A549 (cell line): ENCODE measurements at regions not wholly inside any gene's neighbourhood (a gene's known extent, or its start where the extent isn't known, plus 50 kb on each side); places are given as distances from the start of the nearest gene placed in this dataset.

Experiments used
- ATAC-seq, 2 experiments: fragments of 200-7000 bp in 1 of 2; fragments of >200 bp in 1 of 2; cut with Nextera tagmentation in 1 of 2; cut with Tn5 transposase in 1 of 2; 3 replicates each; pipeline versions ENCODE4 v1.8.0 to v1.9.1; 2018 to 2020; ENCODE audit warnings: mild to moderate bottlenecking in 1 of 2, moderate library complexity in 1 of 2
- CTCF ChIA-PET: fragments of 300-600 bp; sonication (Branson Sonifier 250); formaldehyde crosslinking; extraction: SDS; loops from one replicate; lab custom pipeline; 2021; ENCODE audit warnings: antibody characterized with exemption, inconsistent platforms; lab: Yijun Ruan, JAX
- POLR2A ChIA-PET: fragments of 350-600 bp; formaldehyde crosslinking; extraction: SDS; loops from one replicate; lab custom pipeline; 2021; ENCODE audit warnings: antibody characterized with exemption, inconsistent platforms; lab: Yijun Ruan, JAX
- DNase-seq, 2 experiments: peaks; one replicate each; pipeline versions ENCODE4 v3.0.0 to v3.0.0-alpha.2; 2011 to 2016; ENCODE audit warnings: low read depth in 1 of 2, low spot score in 1 of 2
- FAIRE-seq: peaks from 2 replicates; lab custom pipeline; 2011; peaks lifted over from hg19 to GRCh38; lab: Jason Lieb, UNC
- H3K27ac ChIP-seq, 2 experiments: fragments of >200 bp; sonication (Bioruptor Twin); formaldehyde crosslinking; 3 replicates each; pipeline ENCODE4 v1.5.1; 2016 to 2017
- H3K4me1 ChIP-seq: fragments of >200 bp; sonication (Bioruptor Twin); formaldehyde crosslinking; 3 replicates; pipeline ENCODE4 v1.6.1; 2016
- H3K4me2 ChIP-seq: fragments of >200 bp; sonication (Bioruptor Twin); formaldehyde crosslinking; 3 replicates; pipeline ENCODE4 v1.6.1; 2016
- H3K4me3 ChIP-seq: fragments of >200 bp; sonication (Bioruptor Twin); formaldehyde crosslinking; 3 replicates; pipeline ENCODE4 v1.5.1; 2016
- H3K9me3 ChIP-seq: fragments of >200 bp; sonication (Bioruptor Twin); formaldehyde crosslinking; 3 replicates; pipeline ENCODE4 v1.6.1; 2016
- CHD2 ChIP-seq: fragments of 150-350 bp; IDR thresholded peaks from 2 replicates; pipeline ENCODE4 v1.6.1; 2014; ENCODE audit warnings: low read length; ENCODE audit not compliant: partially characterized antibody
- CHD4 ChIP-seq: fragments of 200-600 bp; sonication (generic); IDR thresholded peaks from 2 replicates; pipeline ENCODE4 v1.6.1; 2016; ENCODE audit warnings: antibody characterized with exemption, mild to moderate bottlenecking, borderline replicate concordance
- FOSB ChIP-seq: fragments of 250-450 bp; sonication (Bioruptor Pico); IDR thresholded peaks from 2 replicates; pipeline ENCODE4 v1.5.0; 2020; ENCODE audit warnings: mild to moderate bottlenecking, moderate library complexity
- FOSL2 ChIP-seq, 2 experiments: fragments of 450-650 bp in 1 of 2; fragments of >200 bp in 1 of 2; sonication (Bioruptor Twin) in 1 of 2; formaldehyde crosslinking; IDR thresholded peaks; 2 replicates each; pipeline versions ENCODE4 v1.5.0 to v1.6.1; 2016 to 2020; ENCODE audit warnings: mild to moderate bottlenecking in 1 of 2, moderate library complexity in 1 of 2
- GATA3 ChIP-seq: IDR thresholded peaks from 2 replicates; pipeline ENCODE4 v1.6.1; 2012; ENCODE audit warnings: borderline replicate concordance
- HDAC2 ChIP-seq: fragments of 200-600 bp; sonication (generic); IDR thresholded peaks from 2 replicates; pipeline ENCODE4 v1.6.1; 2016
- HOXA7 ChIP-seq: fragments of 250-450 bp; sonication (Bioruptor Pico); IDR thresholded peaks from 2 replicates; pipeline ENCODE4 v1.5.0; 2020; ENCODE audit warnings: mild to moderate bottlenecking, moderate library complexity
- HOXB13 ChIP-seq: fragments of 250-450 bp; sonication (Bioruptor Pico); IDR thresholded peaks from 2 replicates; pipeline ENCODE4 v1.5.0; 2020; ENCODE audit warnings: low read depth, mild to moderate bottlenecking, moderate library complexity
- HOXB5 ChIP-seq: fragments of 250-450 bp; sonication (Bioruptor Pico); IDR thresholded peaks from 2 replicates; pipeline ENCODE4 v1.5.0; 2020; ENCODE audit warnings: mild to moderate bottlenecking, moderate library complexity
- JUN ChIP-seq, 2 experiments: fragments of >200 bp; sonication (Bioruptor Twin); formaldehyde crosslinking; IDR thresholded peaks; 2 replicates in 1 of 2; 3 replicates in 1 of 2; pipeline ENCODE4 v1.6.1; 2016 to 2017
- KDM5A ChIP-seq: fragments of 200-600 bp; sonication (generic); IDR thresholded peaks from 2 replicates; pipeline ENCODE4 v1.6.1; 2016; ENCODE audit warnings: antibody characterized with exemption, mild to moderate bottlenecking
- MAFK ChIP-seq: fragments of 450-650 bp; IDR thresholded peaks from 2 replicates; pipeline ENCODE4 v1.6.1; 2014; ENCODE audit not compliant: partially characterized antibody
- MYC ChIP-seq: IDR thresholded peaks from 2 replicates; pipeline ENCODE4 v1.6.1; 2012; ENCODE audit warnings: mild to moderate bottlenecking, inconsistent platforms, low read length, improper control_type of control experiment, borderline replicate concordance
- NPAS2 ChIP-seq: fragments of 250-450 bp; sonication (Bioruptor Pico); IDR thresholded peaks from 2 replicates; pipeline ENCODE4 v1.8.0; 2022; ENCODE audit warnings: mild to moderate bottlenecking, moderate library complexity, borderline replicate concordance
- RARB ChIP-seq: fragments of 250-450 bp; sonication (Bioruptor Pico); IDR thresholded peaks from 2 replicates; pipeline ENCODE4 v1.8.0; 2021; ENCODE audit warnings: mild to moderate bottlenecking, moderate library complexity
- RFX5 ChIP-seq: fragments of 450-650 bp; IDR thresholded peaks from 2 replicates; pipeline ENCODE4 v1.7.1; 2014; ENCODE audit warnings: antibody characterized with exemption, mild to moderate bottlenecking, moderate library complexity
- SMC3 ChIP-seq: fragments of >200 bp; sonication (Bioruptor Twin); formaldehyde crosslinking; IDR thresholded peaks from 3 replicates; pipeline ENCODE4 v1.6.1; 2018; ENCODE audit warnings: inconsistent platforms
- SREBF2 ChIP-seq: fragments of 450-650 bp; IDR thresholded peaks from 2 replicates; pipeline ENCODE4 v1.6.1; 2014; ENCODE audit warnings: mild to moderate bottlenecking, moderate library complexity
- TP53 ChIP-seq: fragments of 250-450 bp; sonication (Bioruptor Pico); IDR thresholded peaks from 2 replicates; pipeline ENCODE4 v1.5.0; 2021; ENCODE audit warnings: mild to moderate bottlenecking, moderate library complexity
- ZFP36 ChIP-seq: fragments of 450-650 bp; IDR thresholded peaks from 2 replicates; pipeline ENCODE4 v1.6.1; 2014; ENCODE audit warnings: borderline replicate concordance; ENCODE audit not compliant: partially characterized antibody
- WGBS: methylation state at CpG from one replicate; pipeline ENCODE4 v1.1.6; 2017; ENCODE audit errors: missing lambda C conversion rate; 5-methylcytosine and 5-hydroxymethylcytosine counted together
- TF ChIP-seq, protein P1 (sequence below): fragments of 450-650 bp; IDR thresholded peaks from 2 replicates; pipeline ENCODE4 v1.6.1; 2014; ENCODE audit warnings: antibody characterized with exemption
- TF ChIP-seq, protein P2 (sequence below): fragments of >200 bp; sonication (Bioruptor Twin); formaldehyde crosslinking; IDR thresholded peaks from 3 replicates; pipeline ENCODE4 v1.5.1; 2016
- TF ChIP-seq, protein P3 (sequence below): fragments of 250-450 bp; sonication (Bioruptor Pico); IDR thresholded peaks from 2 replicates; pipeline ENCODE4 v1.5.0; 2020; ENCODE audit warnings: low read depth, mild to moderate bottlenecking, moderate library complexity
- TF ChIP-seq, protein P4 (sequence below): fragments of 200-600 bp; sonication (generic); IDR thresholded peaks from 2 replicates; pipeline ENCODE4 v1.6.1; 2016; ENCODE audit warnings: antibody characterized with exemption, mild to moderate bottlenecking, moderate library complexity
- TF ChIP-seq, protein P5 (sequence below): fragments of >200 bp; sonication (Bioruptor Twin); formaldehyde crosslinking; IDR thresholded peaks from 3 replicates; pipeline ENCODE4 v1.6.1; 2016
- TF ChIP-seq, protein P6 (sequence below): IDR thresholded peaks from 2 replicates; pipeline ENCODE4 v1.6.1; 2012

DNA sequence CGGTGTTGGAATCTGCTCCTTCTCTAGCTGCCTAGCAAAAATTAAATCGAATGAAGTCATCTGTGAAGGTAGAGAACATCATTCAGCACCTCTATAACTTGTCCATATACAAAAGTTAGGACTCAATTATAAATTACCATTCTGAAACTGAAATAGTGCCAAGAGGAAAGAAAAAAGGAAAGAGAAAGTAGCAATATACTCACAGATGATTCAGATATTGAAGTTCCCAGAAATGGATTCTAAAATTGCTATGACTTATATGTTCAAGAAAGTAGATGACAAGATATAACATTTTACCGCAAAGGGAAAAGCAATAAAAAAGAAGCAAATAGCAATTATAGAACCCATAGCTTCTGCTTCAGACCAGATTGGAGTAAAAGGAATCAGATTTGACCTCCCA lies 333.6 kb upstream of the GYPC start (continued):
- TF ChIP-seq HOXB5 (CRISPR knock-in tag) = no peak

DNA sequence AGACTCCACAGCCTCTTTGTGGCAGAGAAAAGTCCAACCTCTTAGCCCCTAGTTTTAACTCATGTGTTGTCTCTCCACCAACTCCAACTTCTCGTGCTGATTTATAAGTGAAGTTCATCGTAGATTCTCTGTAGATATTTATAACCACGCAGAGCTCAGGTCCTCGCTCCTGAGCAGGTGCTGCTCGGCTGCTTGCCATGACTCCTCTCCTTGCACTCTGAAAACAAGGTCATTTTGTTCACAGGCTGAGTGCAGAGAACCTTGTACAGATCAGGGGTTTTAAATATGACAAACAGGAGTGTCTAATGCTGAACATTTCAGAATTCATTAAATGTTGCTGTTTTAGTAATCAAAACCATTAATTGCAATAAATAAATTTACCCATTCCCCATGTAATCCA lies 330.8 kb upstream of the GYPC start:
- POLR2A ChIA-PET = no interaction called here
- H3K4me3 ChIP-seq = no peak overlapping the region
- FAIRE-seq = no peak
- TF ChIP-seq HOXA7 (CRISPR knock-in tag) = no peak
- no peak for TF ChIP-seq SREBF2
- TF ChIP-seq, protein P1, sequence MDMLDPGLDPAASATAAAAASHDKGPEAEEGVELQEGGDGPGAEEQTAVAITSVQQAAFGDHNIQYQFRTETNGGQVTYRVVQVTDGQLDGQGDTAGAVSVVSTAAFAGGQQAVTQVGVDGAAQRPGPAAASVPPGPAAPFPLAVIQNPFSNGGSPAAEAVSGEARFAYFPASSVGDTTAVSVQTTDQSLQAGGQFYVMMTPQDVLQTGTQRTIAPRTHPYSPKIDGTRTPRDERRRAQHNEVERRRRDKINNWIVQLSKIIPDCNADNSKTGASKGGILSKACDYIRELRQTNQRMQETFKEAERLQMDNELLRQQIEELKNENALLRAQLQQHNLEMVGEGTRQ = no peak
- no peak for TF ChIP-seq JUN (IDR thresholded peaks at IDR 0.05)
- TF ChIP-seq ZFP36 = no peak
- no peak for TF ChIP-seq NPAS2 (CRISPR knock-in tag)
- no peak for TF ChIP-seq MAFK
- TF ChIP-seq RARB (CRISPR knock-in tag) = no peak
- no peak for TF ChIP-seq KDM5A
- no peak for TF ChIP-seq SMC3
- no peak for TF ChIP-seq HOXB5 (CRISPR knock-in tag)
- no peak for TF ChIP-seq CHD4
- no peak for TF ChIP-seq FOSL2 (IDR thresholded peaks at IDR 0.05)
- TF ChIP-seq FOSL2 (CRISPR knock-in tag; IDR thresholded peaks at IDR 0.05) = no peak
- TF ChIP-seq, protein P2, sequence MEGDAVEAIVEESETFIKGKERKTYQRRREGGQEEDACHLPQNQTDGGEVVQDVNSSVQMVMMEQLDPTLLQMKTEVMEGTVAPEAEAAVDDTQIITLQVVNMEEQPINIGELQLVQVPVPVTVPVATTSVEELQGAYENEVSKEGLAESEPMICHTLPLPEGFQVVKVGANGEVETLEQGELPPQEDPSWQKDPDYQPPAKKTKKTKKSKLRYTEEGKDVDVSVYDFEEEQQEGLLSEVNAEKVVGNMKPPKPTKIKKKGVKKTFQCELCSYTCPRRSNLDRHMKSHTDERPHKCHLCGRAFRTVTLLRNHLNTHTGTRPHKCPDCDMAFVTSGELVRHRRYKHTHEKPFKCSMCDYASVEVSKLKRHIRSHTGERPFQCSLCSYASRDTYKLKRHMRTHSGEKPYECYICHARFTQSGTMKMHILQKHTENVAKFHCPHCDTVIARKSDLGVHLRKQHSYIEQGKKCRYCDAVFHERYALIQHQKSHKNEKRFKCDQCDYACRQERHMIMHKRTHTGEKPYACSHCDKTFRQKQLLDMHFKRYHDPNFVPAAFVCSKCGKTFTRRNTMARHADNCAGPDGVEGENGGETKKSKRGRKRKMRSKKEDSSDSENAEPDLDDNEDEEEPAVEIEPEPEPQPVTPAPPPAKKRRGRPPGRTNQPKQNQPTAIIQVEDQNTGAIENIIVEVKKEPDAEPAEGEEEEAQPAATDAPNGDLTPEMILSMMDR = no peak
- TF ChIP-seq GATA3 = no peak
- TF ChIP-seq FOSB (CRISPR knock-in tag) = no peak
- TF ChIP-seq, all 56 proteins: peak for 0
- H3K27ac ChIP-seq = no peak overlapping the region
- H3K4me1 ChIP-seq = no peaks in the 10 kb centered on the region
- H3K4me2 ChIP-seq = no peak overlapping the region
- CTCF ChIA-PET = no interaction called here
- H3K9me3 ChIP-seq = no peaks in the 10 kb centered on the region; the same call in 2 of the 3 replicates
- ATAC-seq (no peak), DNase-seq (no peak)
- 0% methylated on average over 5 of the region's 5 CpGs for WGBS

DNA sequence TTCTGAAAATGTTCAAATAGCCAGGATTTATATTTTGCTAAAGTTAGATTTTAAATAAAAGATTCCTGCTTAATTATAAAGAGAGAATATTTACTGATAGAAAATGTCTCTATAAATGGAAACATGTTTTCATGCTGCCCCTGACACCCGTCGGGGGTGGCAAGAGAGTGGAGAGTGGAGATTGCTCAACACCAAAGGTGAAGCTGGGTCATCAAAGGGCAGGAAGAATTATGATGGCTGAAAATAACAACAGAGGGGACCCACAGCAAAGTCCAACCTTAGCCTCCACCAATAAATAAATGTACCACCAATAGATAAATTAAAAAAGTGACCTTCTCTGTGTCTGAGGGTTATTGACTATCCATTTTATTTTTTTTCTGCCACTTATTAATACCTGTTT lies 326.8 kb upstream of the GYPC start:
- DNase-seq (no peak), ATAC-seq (no peak), FAIRE-seq (no peak)
- Histone ChIP-seq H3K4me3 (no peak overlapping the region), H3K27ac (no peak overlapping the region), H3K4me2 (no peak overlapping the region), H3K9me3 (peaks cover 3% of the 10 kb centered on the region; the same call in 1 of the 3 replicates), H3K4me1 (no peaks in the 10 kb centered on the region)
- no peak for TF ChIP-seq TP53 (CRISPR knock-in tag)
- no peak for TF ChIP-seq RFX5
- TF ChIP-seq, protein P3, sequence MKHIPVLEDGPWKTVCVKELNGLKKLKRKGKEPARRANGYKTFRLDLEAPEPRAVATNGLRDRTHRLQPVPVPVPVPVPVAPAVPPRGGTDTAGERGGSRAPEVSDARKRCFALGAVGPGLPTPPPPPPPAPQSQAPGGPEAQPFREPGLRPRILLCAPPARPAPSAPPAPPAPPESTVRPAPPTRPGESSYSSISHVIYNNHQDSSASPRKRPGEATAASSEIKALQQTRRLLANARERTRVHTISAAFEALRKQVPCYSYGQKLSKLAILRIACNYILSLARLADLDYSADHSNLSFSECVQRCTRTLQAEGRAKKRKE (CRISPR knock-in tag) = no peak
- TF ChIP-seq MAFK = no peak
- no peak for TF ChIP-seq ZFP36
- TF ChIP-seq CHD2 = no peak
- no peak for TF ChIP-seq HDAC2
- TF ChIP-seq MYC = no peak
- TF ChIP-seq, protein P4, sequence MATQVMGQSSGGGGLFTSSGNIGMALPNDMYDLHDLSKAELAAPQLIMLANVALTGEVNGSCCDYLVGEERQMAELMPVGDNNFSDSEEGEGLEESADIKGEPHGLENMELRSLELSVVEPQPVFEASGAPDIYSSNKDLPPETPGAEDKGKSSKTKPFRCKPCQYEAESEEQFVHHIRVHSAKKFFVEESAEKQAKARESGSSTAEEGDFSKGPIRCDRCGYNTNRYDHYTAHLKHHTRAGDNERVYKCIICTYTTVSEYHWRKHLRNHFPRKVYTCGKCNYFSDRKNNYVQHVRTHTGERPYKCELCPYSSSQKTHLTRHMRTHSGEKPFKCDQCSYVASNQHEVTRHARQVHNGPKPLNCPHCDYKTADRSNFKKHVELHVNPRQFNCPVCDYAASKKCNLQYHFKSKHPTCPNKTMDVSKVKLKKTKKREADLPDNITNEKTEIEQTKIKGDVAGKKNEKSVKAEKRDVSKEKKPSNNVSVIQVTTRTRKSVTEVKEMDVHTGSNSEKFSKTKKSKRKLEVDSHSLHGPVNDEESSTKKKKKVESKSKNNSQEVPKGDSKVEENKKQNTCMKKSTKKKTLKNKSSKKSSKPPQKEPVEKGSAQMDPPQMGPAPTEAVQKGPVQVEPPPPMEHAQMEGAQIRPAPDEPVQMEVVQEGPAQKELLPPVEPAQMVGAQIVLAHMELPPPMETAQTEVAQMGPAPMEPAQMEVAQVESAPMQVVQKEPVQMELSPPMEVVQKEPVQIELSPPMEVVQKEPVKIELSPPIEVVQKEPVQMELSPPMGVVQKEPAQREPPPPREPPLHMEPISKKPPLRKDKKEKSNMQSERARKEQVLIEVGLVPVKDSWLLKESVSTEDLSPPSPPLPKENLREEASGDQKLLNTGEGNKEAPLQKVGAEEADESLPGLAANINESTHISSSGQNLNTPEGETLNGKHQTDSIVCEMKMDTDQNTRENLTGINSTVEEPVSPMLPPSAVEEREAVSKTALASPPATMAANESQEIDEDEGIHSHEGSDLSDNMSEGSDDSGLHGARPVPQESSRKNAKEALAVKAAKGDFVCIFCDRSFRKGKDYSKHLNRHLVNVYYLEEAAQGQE = no peak
- TF ChIP-seq HOXB13 (CRISPR knock-in tag) = no peak
- TF ChIP-seq KDM5A = no peak
- TF ChIP-seq, protein P5, sequence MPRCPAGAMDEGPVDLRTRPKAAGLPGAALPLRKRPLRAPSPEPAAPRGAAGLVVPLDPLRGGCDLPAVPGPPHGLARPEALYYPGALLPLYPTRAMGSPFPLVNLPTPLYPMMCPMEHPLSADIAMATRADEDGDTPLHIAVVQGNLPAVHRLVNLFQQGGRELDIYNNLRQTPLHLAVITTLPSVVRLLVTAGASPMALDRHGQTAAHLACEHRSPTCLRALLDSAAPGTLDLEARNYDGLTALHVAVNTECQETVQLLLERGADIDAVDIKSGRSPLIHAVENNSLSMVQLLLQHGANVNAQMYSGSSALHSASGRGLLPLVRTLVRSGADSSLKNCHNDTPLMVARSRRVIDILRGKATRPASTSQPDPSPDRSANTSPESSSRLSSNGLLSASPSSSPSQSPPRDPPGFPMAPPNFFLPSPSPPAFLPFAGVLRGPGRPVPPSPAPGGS = no peak
- TF ChIP-seq, protein P6, sequence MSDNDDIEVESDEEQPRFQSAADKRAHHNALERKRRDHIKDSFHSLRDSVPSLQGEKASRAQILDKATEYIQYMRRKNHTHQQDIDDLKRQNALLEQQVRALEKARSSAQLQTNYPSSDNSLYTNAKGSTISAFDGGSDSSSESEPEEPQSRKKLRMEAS = no peak
- ChIA-PET POLR2A (no interaction called here), CTCF (no interaction called here)
- WGBS = 1% methylated on average over 2 of the region's 2 CpGs
